CD4-positive, alpha-beta T cell (primary cell): ENCODE measurements at regions not wholly inside any gene's neighbourhood (a gene's known extent, or its start where the extent isn't known, plus 50 kb on each side); places are given as distances from the start of the nearest gene placed in this dataset.

Experiments used
- ATAC-seq: fragments of 200-7000 bp; cut with Tn5 transposase; one replicate; pipeline ENCODE4 v1.10.0; 2022; ENCODE audit warnings: mild to moderate bottlenecking; ENCODE audit not compliant: poor library complexity
- CTCF ChIA-PET: fragments of 350-600 bp; sonication (Branson Sonifier 250); formaldehyde crosslinking; loops from one replicate; lab custom pipeline; 2021; ENCODE audit warnings: antibody characterized with exemption, inconsistent platforms; lab: Charles Lee
- POLR2A ChIA-PET: fragments of 350-600 bp; sonication (Branson Sonifier 250); formaldehyde crosslinking; loops from one replicate; lab custom pipeline; 2021; ENCODE audit warnings: antibody characterized with exemption, inconsistent platforms; lab: Charles Lee
- DNase-seq, 14 experiments: peaks; one replicate each; pipeline ENCODE4 v3.0.0-alpha.2; 2013 to 2020; ENCODE audit warnings: mixed read lengths in 2 of 14
- H3K27ac ChIP-seq, 2 donors: one replicate each; pipeline versions ENCODE4 v1.5.1 to v1.7.0; 2013; ENCODE audit warnings: low read length in 2 of 2, low read depth in 1 of 2, mild to moderate bottlenecking in 1 of 2
- H3K27me3 ChIP-seq, 2 experiments: 1 replicate in 1 of 2; 2 replicates in 1 of 2; pipeline versions ENCODE4 v1.6.1 to v1.7.0; 2013; ENCODE audit warnings: low read length in 2 of 2, control low read depth in 1 of 2, mild to moderate bottlenecking in 1 of 2, moderate library complexity in 1 of 2; ENCODE audit not compliant: insufficient read depth in 2 of 2, control insufficient read depth in 1 of 2
- H3K36me3 ChIP-seq: one replicate; pipeline ENCODE4 v1.6.1; 2013; ENCODE audit warnings: low read length, control low read depth; ENCODE audit not compliant: insufficient read depth
- H3K4me1 ChIP-seq: one replicate; pipeline ENCODE4 v1.6.1; 2013; ENCODE audit warnings: low read length, control low read depth; ENCODE audit not compliant: insufficient read depth
- H3K4me3 ChIP-seq: one replicate; pipeline ENCODE4 v1.5.1; 2013; ENCODE audit warnings: mild to moderate bottlenecking, low read length, moderate library complexity
- H3K9me3 ChIP-seq, 2 experiments: 1 replicate in 1 of 2; 2 replicates in 1 of 2; pipeline versions ENCODE4 v1.6.1 to v1.7.0; 2013; ENCODE audit warnings: low read length in 2 of 2, mild to moderate bottlenecking in 2 of 2, control low read depth in 1 of 2, moderate library complexity in 1 of 2; ENCODE audit not compliant: control insufficient read depth in 1 of 2, insufficient read depth in 1 of 2
- H3K27ac Mint-ChIP-seq: one replicate; pipeline ENCODE4 v1.8.0; 2020; ENCODE audit warnings: mixed read lengths
- H3K27me3 Mint-ChIP-seq: one replicate; pipeline ENCODE4 v1.8.0; 2021; ENCODE audit warnings: mixed read lengths
- H3K36me3 Mint-ChIP-seq: one replicate; pipeline ENCODE4 v1.8.0; 2021; ENCODE audit warnings: low read depth, mixed read lengths
- H3K4me1 Mint-ChIP-seq: one replicate; pipeline ENCODE4 v1.8.0; 2021; ENCODE audit warnings: low read depth, mixed read lengths
- H3K4me3 Mint-ChIP-seq: one replicate; pipeline ENCODE4 v1.8.0; 2020; ENCODE audit warnings: mild to moderate bottlenecking, mixed read lengths
- H3K9me3 Mint-ChIP-seq: one replicate; pipeline ENCODE4 v1.8.0; 2020; ENCODE audit warnings: mixed read lengths
- CTCF ChIP-seq: fragments of 200-600 bp; IDR thresholded peaks from one replicate; pipeline ENCODE4 v1.8.0; 2022; ENCODE audit warnings: antibody characterized with exemption, mild to moderate bottlenecking
- intact Hi-C, 2 experiments: fragments of 100-400 bp; cut with DNase I in 1 of 2; cut with micrococcal nuclease in 1 of 2; formaldehyde crosslinking; loops; one replicate each; pipeline versions ENCODE4 v1.15.1 to v1.9.0; 2023 to 2025; cut with DNase I, micrococcal nuclease

GRCh38 chr2:217599906-217600305, 402.9 kb downstream of the TNS1 start:
- POLR2A ChIA-PET: no interaction called here
- Histone ChIP-seq H3K27me3 (no peaks in the 10 kb centered on the region), H3K27ac (no peak overlapping the region), H3K36me3 (no peaks in the 10 kb centered on the region), H3K4me3 (no peak overlapping the region), H3K4me1 (no peaks in the 10 kb centered on the region), H3K9me3 (no peaks in the 10 kb centered on the region)
- no peak for DNase-seq
- intact Hi-C loops: no loop called here
- TF ChIP-seq CTCF: no peak
- Mint-ChIP-seq H3K27me3 (no peaks in the 10 kb centered on the region), H3K4me3 (no peak overlapping the region), H3K4me1 (peaks cover under 1% of the 10 kb centered on the region), H3K9me3 (no peaks in the 10 kb centered on the region), H3K27ac (no peak overlapping the region), H3K36me3 (no peaks in the 10 kb centered on the region)
- CTCF ChIA-PET: no interaction called here
- ATAC-seq: no peak

GRCh38 chr2:217597681-217598080, 405.1 kb downstream of the TNS1 start:
- DNase-seq: no peak
- H3K36me3 Mint-ChIP-seq: no peaks in the 10 kb centered on the region
- no peaks in the 10 kb centered on the region for H3K9me3 ChIP-seq
- H3K4me1 Mint-ChIP-seq: peaks cover 7% of the 10 kb centered on the region
- no peaks in the 10 kb centered on the region for H3K27me3 ChIP-seq
- no peak overlapping the region for H3K27ac ChIP-seq
- no peak overlapping the region for H3K27ac Mint-ChIP-seq
- no peak for ATAC-seq
- H3K9me3 Mint-ChIP-seq: no peaks in the 10 kb centered on the region
- H3K27me3 Mint-ChIP-seq: no peaks in the 10 kb centered on the region
- no peaks in the 10 kb centered on the region for H3K36me3 ChIP-seq
- H3K4me3 Mint-ChIP-seq: no peak overlapping the region
- POLR2A ChIA-PET: interaction anchor here (0.5 kb wide), 1 partner anchor 78 kb away, joined by 3 read pairs; no protein-coding TSS in a partner anchor
- CTCF ChIA-PET: no interaction called here
- no peaks in the 10 kb centered on the region for H3K4me1 ChIP-seq
- intact Hi-C loops: no loop called here
- no peak overlapping the region for H3K4me3 ChIP-seq
- no peak for TF ChIP-seq CTCF

- POLR2A ChIA-PET: no interaction called here
- H3K4me1 Mint-ChIP-seq: peaks cover 7% of the 10 kb centered on the region
Observed at GRCh38 chr2:217597145-217597544, 405.6 kb downstream of the TNS1 start.

More at GRCh38 chr2:217597145-217597544, 405.6 kb downstream of the TNS1 start:
- Histone ChIP-seq H3K27ac (no peak overlapping the region), H3K36me3 (no peaks in the 10 kb centered on the region), H3K27me3 (no peaks in the 10 kb centered on the region), H3K4me1 (no peaks in the 10 kb centered on the region), H3K9me3 (no peaks in the 10 kb centered on the region), H3K4me3 (no peak overlapping the region)
- H3K36me3 Mint-ChIP-seq: no peaks in the 10 kb centered on the region
- H3K27ac Mint-ChIP-seq: no peak overlapping the region
- DNase-seq: no peak
- H3K9me3 Mint-ChIP-seq: no peaks in the 10 kb centered on the region
- CTCF ChIA-PET: no interaction called here
- no peak for TF ChIP-seq CTCF
- H3K27me3 Mint-ChIP-seq: no peaks in the 10 kb centered on the region
- ATAC-seq: no peak
- intact Hi-C loops: no loop called here
- H3K4me3 Mint-ChIP-seq: no peak overlapping the region
